ENCODE measurements at regions not wholly inside any gene's neighbourhood (a gene's known extent, or its start where the extent isn't known, plus 50 kb on each side); places are given as distances from the start of the nearest gene placed in this dataset.
"Not testable (repeated sequence)": the region's sequence is repeated elsewhere in the genome, so short reads cannot be mapped to it uniquely, and the experiment has no call there.

DNA sequence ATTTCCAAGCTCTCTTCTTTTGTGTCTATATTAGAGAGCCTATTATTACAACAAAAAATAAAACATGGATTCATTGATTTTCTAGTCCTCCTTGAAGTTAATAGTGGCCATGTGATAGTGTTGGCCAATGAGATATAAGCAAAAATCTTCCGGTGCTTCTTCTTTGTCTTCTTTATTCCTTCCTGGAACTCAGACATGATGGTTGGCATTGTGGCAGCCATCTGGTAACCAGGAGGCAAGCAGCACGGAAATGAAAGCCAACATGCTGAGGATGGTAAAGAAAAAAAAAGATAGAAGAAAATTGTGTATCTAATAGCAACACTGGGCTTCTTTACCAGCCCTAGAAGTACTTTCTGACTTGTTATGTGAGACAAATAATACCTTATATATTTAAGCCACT, 50.8 kb upstream of the SEL1L start:
- Mint-ChIP-seq H3K4me1 (no peaks in the 10 kb centered on the region), H3K36me3 (ENCODE audit: low read depth) (no peaks in the 10 kb centered on the region), H3K27ac (no peak overlapping the region), H3K9me3 (no peaks in the 10 kb centered on the region), H3K27me3 (ENCODE audit: low read depth) (no peaks in the 10 kb centered on the region), H3K4me3 (no peak overlapping the region)
- no peak for TF ChIP-seq CTCF (IDR thresholded peaks at IDR 0.05; ENCODE audit: unreplicated experiment in 3 of 3)

GRCh38 chr14:81589381-81590065, 55.9 kb upstream of the SEL1L start:
- no peaks in the 10 kb centered on the region for H3K27me3 Mint-ChIP-seq (ENCODE audit: low read depth)
- no peaks in the 10 kb centered on the region for H3K36me3 Mint-ChIP-seq (ENCODE audit: low read depth)
- no peak for TF ChIP-seq CTCF (IDR thresholded peaks at IDR 0.05; ENCODE audit: unreplicated experiment in 3 of 3)
- no peaks in the 10 kb centered on the region for H3K4me1 Mint-ChIP-seq
- no peak overlapping the region for H3K4me3 Mint-ChIP-seq
- no peak overlapping the region for H3K27ac Mint-ChIP-seq
- no peaks in the 10 kb centered on the region for H3K9me3 Mint-ChIP-seq

DNA sequence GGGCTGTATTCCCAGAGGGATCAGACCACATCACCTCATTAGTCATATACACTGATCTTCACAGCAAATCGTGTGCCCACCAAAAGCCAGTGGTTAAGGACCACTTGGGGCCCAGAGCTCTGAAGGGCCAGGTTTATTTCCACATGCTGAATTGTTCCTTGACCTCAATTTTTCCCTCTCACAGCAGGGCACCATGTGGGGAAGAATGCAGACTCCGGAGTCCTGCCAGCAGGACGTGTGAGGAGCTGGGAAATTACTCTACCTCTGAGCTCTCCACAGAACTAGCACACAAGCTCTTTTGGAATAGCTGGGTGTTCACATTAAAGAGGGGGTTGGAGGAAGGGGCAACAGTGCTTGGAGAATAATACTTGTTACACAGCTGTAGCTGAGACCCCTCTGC, 57.6 kb upstream of the SEL1L start:
- H3K27ac Mint-ChIP-seq: no peak overlapping the region
- no peak overlapping the region for H3K4me3 Mint-ChIP-seq
- no peaks in the 10 kb centered on the region for H3K4me1 Mint-ChIP-seq
- no peaks in the 10 kb centered on the region for H3K9me3 Mint-ChIP-seq
- no peaks in the 10 kb centered on the region for H3K27me3 Mint-ChIP-seq (ENCODE audit: low read depth)
- H3K36me3 Mint-ChIP-seq (ENCODE audit: low read depth): no peaks in the 10 kb centered on the region
- no peak for TF ChIP-seq CTCF (IDR thresholded peaks at IDR 0.05; ENCODE audit: unreplicated experiment in 3 of 3)

- no peaks in the 10 kb centered on the region for H3K36me3 Mint-ChIP-seq (ENCODE audit: low read depth)
- H3K4me1 Mint-ChIP-seq: no peaks in the 10 kb centered on the region
- no peak overlapping the region for H3K27ac Mint-ChIP-seq
- H3K9me3 Mint-ChIP-seq: no peaks in the 10 kb centered on the region
- no peak overlapping the region for H3K4me3 Mint-ChIP-seq
- TF ChIP-seq CTCF (IDR thresholded peaks at IDR 0.05; ENCODE audit: unreplicated experiment in 3 of 3): no peak
- no peaks in the 10 kb centered on the region for H3K27me3 Mint-ChIP-seq (ENCODE audit: low read depth)
These were observed 60.4 kb upstream of the SEL1L start for GRCh38 chr14:81594012-81594411.

GRCh38 chr14:81605660-81606059, 72.0 kb upstream of the SEL1L start:
- Mint-ChIP-seq H3K9me3 (no peaks in the 10 kb centered on the region), H3K27me3 (ENCODE audit: low read depth) (peaks cover 3% of the 10 kb centered on the region), H3K27ac (no peak overlapping the region), H3K4me3 (no peak overlapping the region), H3K4me1 (no peaks in the 10 kb centered on the region), H3K36me3 (ENCODE audit: low read depth) (no peaks in the 10 kb centered on the region)
- no peak for TF ChIP-seq CTCF (IDR thresholded peaks at IDR 0.05; ENCODE audit: unreplicated experiment in 3 of 3)

GRCh38 chr14:81613341-81614045, 79.8 kb upstream of the SEL1L start:
- Mint-ChIP-seq H3K4me3 (no peak overlapping the region), H3K27me3 (ENCODE audit: low read depth) (no peaks in the 10 kb centered on the region), H3K36me3 (ENCODE audit: low read depth) (no peaks in the 10 kb centered on the region), H3K4me1 (no peaks in the 10 kb centered on the region), H3K9me3 (no peaks in the 10 kb centered on the region), H3K27ac (no peak overlapping the region)
- TF ChIP-seq CTCF (IDR thresholded peaks at IDR 0.05; ENCODE audit: unreplicated experiment in 3 of 3): no peak

DNA sequence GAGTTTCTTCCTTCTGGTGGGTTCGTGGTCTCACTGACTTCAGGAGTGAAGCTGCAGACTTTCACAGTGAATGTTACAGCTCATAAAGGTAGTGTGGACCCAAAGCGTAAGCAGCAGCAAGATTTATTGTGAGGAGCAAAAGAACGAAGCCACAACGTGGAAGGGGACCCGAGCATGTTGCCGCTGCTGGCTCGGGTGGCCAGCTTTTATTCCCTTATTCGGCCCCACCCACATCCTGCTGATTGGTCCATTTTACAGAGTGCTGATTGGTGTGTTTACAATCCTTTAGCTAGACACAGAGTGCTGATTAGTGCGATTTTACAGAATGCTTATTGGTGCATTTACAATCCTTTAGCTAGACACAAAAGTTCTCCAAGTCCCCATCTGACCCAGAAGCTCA, 80.6 kb upstream of the SEL1L start:
- not testable (repeated sequence) for H3K4me3 Mint-ChIP-seq; H3K36me3 Mint-ChIP-seq (ENCODE audit: low read depth); H3K4me1 Mint-ChIP-seq; H3K27ac Mint-ChIP-seq; H3K27me3 Mint-ChIP-seq (ENCODE audit: low read depth); H3K9me3 Mint-ChIP-seq
